Sigmoid colon (tissue), 6 donors: ENCODE measurements at regions not wholly inside any gene's neighbourhood (a gene's known extent, or its start where the extent isn't known, plus 50 kb on each side); places are given as distances from the start of the nearest gene placed in this dataset.

Experiments used
- DNase-seq: peaks from one replicate; pipeline ENCODE4 v3.0.0-alpha.2; 2019
- H3K27ac ChIP-seq, 4 donors: fragments of 200-600 bp; sonication (generic); one replicate each; pipeline ENCODE4 v1.5.1; 2016 to 2019; ENCODE audit warnings: mild to moderate bottlenecking in 1 of 4
- H3K27me3 ChIP-seq, 3 donors: fragments of 200-600 bp; sonication (generic); one replicate each; pipeline ENCODE4 v1.5.1; 2019; ENCODE audit warnings: mild to moderate bottlenecking in 1 of 3
- H3K36me3 ChIP-seq, 4 donors: fragments of 200-600 bp; sonication (generic); one replicate each; pipeline ENCODE4 v1.5.1; 2016 to 2019
- H3K4me1 ChIP-seq, 4 donors: fragments of 200-600 bp; sonication (generic); one replicate each; pipeline ENCODE4 v1.5.1; 2017 to 2019
- H3K4me3 ChIP-seq, 4 donors: fragments of 200-600 bp; sonication (generic); one replicate each; pipeline ENCODE4 v1.5.1; 2017 to 2019; ENCODE audit warnings: mild to moderate bottlenecking in 2 of 4, moderate library complexity in 1 of 4
- H3K9me3 ChIP-seq, 4 donors: fragments of 200-600 bp in 3 of 4; sonication (generic) in 3 of 4; one replicate each; pipeline versions ENCODE4 v1.5.1 to v1.6.1; 2013 to 2019
- EP300 ChIP-seq, 4 donors: sonication (generic); formaldehyde crosslinking; IDR thresholded peaks; one replicate each; pipeline ENCODE4 v1.6.1; 2017; ENCODE audit warnings: antibody characterized with exemption in 4 of 4
- POLR2A ChIP-seq, 2 donors: fragments of 450-650 bp; IDR thresholded peaks; one replicate each; pipeline ENCODE4 v1.6.1; 2016; ENCODE audit warnings: antibody characterized with exemption in 2 of 2, mild to moderate bottlenecking in 2 of 2, moderate library complexity in 2 of 2
- POLR2AphosphoS5 ChIP-seq, 4 donors: sonication (generic); formaldehyde crosslinking; IDR thresholded peaks; one replicate each; pipeline ENCODE4 v1.6.1; 2017; ENCODE audit warnings: antibody characterized with exemption in 4 of 4
- WGBS, 2 donors: extraction: QIAGEN DNeasy Blood & Tissue Kit; methylation state at CpG; one replicate each; pipeline ENCODE4 v1.1.7; 2013; 5-methylcytosine and 5-hydroxymethylcytosine counted together
- intact Hi-C: fragments of 100-400 bp; cut with DNase I; formaldehyde crosslinking; loops from one replicate; pipeline ENCODE4 v1.15.1; 2023
- TF ChIP-seq, protein P1 (sequence below), 4 experiments: fragments of 450-650 bp in 3 of 4; fragments of 200-600 bp in 1 of 4; IDR thresholded peaks; one replicate each; pipeline ENCODE4 v1.5.1; 2016 to 2019; ENCODE audit warnings: antibody characterized with exemption in 4 of 4, mild to moderate bottlenecking in 3 of 4, moderate library complexity in 2 of 4
- donor health status: healthy with polysubstance abuse.
- donor health status: healthy.

DNA sequence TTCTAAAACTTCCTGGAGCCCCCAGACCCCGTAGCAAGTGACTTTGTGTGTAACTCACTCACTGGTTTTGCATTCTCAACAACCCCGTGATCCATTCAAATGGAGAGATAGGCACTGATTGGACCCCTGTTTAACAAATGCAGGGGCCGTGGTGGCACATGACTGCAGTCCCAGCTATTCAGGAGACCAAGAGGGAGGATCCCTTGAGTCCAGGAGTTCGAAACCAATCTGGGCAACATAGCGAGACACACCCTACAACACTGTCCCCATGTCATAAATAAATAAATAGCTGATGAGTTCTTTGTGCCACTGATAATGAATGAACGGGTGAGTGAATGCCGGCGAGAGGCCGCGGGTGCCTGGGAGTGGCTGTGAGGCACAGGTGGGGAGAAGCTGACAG, 59.4 kb upstream of the PAX7 start:
- Histone ChIP-seq H3K4me1 (no peaks in the 10 kb centered on the region), H3K4me3 (no peak overlapping the region), H3K9me3 (peaks cover 0 to 2% (median 0%) of the 10 kb centered on the region in 4 donors), H3K27me3 (peaks cover 0 to 13% (median 0%) of the 10 kb centered on the region in 3 donors), H3K27ac (no peak overlapping the region), H3K36me3 (no peaks in the 10 kb centered on the region)
- TF ChIP-seq, protein P1, sequence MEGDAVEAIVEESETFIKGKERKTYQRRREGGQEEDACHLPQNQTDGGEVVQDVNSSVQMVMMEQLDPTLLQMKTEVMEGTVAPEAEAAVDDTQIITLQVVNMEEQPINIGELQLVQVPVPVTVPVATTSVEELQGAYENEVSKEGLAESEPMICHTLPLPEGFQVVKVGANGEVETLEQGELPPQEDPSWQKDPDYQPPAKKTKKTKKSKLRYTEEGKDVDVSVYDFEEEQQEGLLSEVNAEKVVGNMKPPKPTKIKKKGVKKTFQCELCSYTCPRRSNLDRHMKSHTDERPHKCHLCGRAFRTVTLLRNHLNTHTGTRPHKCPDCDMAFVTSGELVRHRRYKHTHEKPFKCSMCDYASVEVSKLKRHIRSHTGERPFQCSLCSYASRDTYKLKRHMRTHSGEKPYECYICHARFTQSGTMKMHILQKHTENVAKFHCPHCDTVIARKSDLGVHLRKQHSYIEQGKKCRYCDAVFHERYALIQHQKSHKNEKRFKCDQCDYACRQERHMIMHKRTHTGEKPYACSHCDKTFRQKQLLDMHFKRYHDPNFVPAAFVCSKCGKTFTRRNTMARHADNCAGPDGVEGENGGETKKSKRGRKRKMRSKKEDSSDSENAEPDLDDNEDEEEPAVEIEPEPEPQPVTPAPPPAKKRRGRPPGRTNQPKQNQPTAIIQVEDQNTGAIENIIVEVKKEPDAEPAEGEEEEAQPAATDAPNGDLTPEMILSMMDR (IDR thresholded peaks at IDR 0.05) = no peak
- no peak for TF ChIP-seq POLR2AphosphoS5 (IDR thresholded peaks at IDR 0.05)
- TF ChIP-seq POLR2A (IDR thresholded peaks at IDR 0.05) = no peak
- no peak for TF ChIP-seq EP300 (IDR thresholded peaks at IDR 0.05)
- WGBS, 2 donors = 39 to 64% methylated on average over 10 of the region's 10 CpGs
- DNase-seq = no peak
- intact Hi-C loops = loop anchor here (10.0 kb wide), 2 partner anchors 916 to 1076 kb away; no protein-coding TSS in a partner anchor

DNA sequence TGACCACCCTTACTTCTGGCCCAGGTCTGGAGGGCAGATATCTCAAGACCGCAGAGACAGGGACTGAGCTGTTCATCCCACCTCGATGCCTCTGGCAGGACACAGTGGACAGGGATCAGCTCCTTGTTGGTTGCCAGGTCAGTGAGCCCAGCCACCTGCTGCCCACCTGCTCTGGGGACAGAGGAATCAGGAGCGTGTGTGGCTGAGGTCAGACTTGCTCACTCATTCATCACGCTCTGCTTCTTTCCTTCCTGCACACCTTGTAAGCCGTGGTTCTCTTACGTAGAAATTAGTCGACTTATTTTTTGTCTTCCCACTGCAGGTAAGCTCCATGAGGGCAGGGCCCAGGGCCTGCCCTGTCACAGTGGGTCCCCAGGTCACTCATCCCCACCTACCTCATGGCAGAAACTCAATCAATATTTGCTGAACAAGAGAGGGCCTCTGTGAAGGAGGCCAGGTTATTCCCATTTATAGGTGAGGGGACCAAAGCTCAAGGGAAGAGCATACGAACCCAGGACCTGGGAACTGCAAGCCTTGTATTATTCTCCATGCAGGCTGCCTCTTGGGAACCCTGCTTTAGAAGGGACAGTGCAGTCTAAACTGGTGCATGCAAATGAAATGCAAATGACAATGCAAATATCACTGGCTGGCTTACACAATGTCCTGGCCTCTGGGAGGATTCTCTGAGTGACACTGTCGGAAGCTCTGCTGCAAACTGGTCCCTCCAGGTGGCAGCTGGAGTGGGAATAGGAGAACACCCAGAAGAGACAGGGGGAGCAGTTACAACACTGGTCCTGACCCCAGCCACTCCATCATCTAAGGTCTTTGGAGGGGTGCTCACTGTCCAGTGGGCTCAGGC, 58.4 kb upstream of the PAX7 start:
- H3K27me3 ChIP-seq = peaks cover 0 to 13% (median 0%) of the 10 kb centered on the region in 3 donors
- intact Hi-C loops = loop anchor here (10.0 kb wide), 2 partner anchors 917 to 1077 kb away; no protein-coding TSS in a partner anchor
- DNase-seq = no peak
- 85% methylated on average over 9 of the region's 9 CpGs for WGBS, 2 donors
- H3K4me1 ChIP-seq = no peaks in the 10 kb centered on the region
- H3K27ac ChIP-seq = no peak overlapping the region
- H3K4me3 ChIP-seq = no peak overlapping the region
- H3K9me3 ChIP-seq = peaks cover 0 to 2% (median 0%) of the 10 kb centered on the region in 4 donors
- TF ChIP-seq POLR2A (IDR thresholded peaks at IDR 0.05) (no peak), EP300 (IDR thresholded peaks at IDR 0.05) (no peak), POLR2AphosphoS5 (IDR thresholded peaks at IDR 0.05) (no peak)
- TF ChIP-seq, protein P1 (IDR thresholded peaks at IDR 0.05) = no peak
- H3K36me3 ChIP-seq = no peaks in the 10 kb centered on the region

DNA sequence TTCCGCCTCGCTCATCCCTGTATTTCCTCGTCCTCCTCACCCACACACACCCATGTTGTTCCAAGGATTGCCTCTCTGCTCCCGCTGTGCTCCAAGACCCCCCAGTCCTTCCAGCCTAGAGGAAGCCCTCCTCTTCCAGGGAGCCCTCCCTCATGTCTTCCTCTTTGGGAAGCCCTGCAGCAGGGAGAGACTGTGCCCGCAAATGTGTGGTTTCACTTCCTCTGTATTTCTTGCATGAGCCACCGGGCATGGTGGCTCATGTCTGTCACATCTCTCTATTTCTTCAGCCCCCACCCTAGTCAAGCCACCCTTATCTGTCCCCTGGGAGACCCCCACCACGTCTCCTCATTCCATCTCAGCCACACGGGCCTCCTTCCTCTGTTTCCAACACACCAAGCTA, 57.5 kb upstream of the PAX7 start:
- intact Hi-C loops = loop anchor here (10.0 kb wide), 2 partner anchors 918 to 1078 kb away; no protein-coding TSS in a partner anchor
- DNase-seq = no peak
- peaks cover 0 to under 1% (median 0%) of the 10 kb centered on the region in 4 donors for H3K9me3 ChIP-seq
- H3K4me3 ChIP-seq = no peak overlapping the region
- no peaks in the 10 kb centered on the region for H3K4me1 ChIP-seq
- no peaks in the 10 kb centered on the region for H3K36me3 ChIP-seq
- WGBS, 2 donors = 59 to 71% methylated on average over 8 of the region's 8 CpGs
- TF ChIP-seq POLR2AphosphoS5 (IDR thresholded peaks at IDR 0.05) (no peak), EP300 (IDR thresholded peaks at IDR 0.05) (no peak), POLR2A (IDR thresholded peaks at IDR 0.05) (no peak)
- TF ChIP-seq, protein P1 (IDR thresholded peaks at IDR 0.05) = no peak
- no peak overlapping the region for H3K27ac ChIP-seq
- H3K27me3 ChIP-seq = peaks cover 0 to 13% (median 0%) of the 10 kb centered on the region in 3 donors

DNA sequence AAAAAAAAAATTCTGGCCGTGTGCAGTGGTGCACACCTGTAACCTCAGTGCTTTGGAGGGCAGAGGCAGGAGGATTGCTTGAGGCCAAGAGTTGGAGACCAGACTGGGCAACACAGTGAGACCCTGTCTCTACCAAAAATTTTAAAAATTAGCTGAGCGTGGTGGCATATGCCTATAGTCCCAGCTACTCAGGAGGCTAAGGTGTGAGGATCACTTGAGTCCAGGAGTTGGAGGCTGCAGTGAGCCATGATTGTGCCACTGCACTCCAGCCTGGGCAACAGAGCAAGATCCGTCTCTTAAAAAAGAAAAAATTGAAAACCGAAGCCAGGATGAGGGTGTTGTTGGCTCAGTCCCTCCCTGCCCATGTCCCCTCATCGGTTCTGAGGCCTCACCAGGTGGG, 55.9 kb upstream of the PAX7 start:
- peaks cover 0 to 13% (median 1%) of the 10 kb centered on the region in 3 donors for H3K27me3 ChIP-seq
- DNase-seq = no peak
- 72 to 83% methylated on average over 5 of the region's 5 CpGs for WGBS, 2 donors

More for the DNA sequence above, 55.9 kb upstream of the PAX7 start:
- Histone ChIP-seq H3K4me3 (no peak overlapping the region), H3K36me3 (no peaks in the 10 kb centered on the region), H3K9me3 (no peaks in the 10 kb centered on the region), H3K27ac (no peak overlapping the region), H3K4me1 (no peaks in the 10 kb centered on the region)
- intact Hi-C loops = loop anchor here (10.0 kb wide), 2 partner anchors 920 to 1080 kb away; no protein-coding TSS in a partner anchor
- TF ChIP-seq POLR2AphosphoS5 (IDR thresholded peaks at IDR 0.05) = no peak
- TF ChIP-seq POLR2A (IDR thresholded peaks at IDR 0.05) = no peak
- TF ChIP-seq, protein P1 (IDR thresholded peaks at IDR 0.05) = no peak
- no peak for TF ChIP-seq EP300 (IDR thresholded peaks at IDR 0.05)
